ENCODE measurements at regions not wholly inside any gene's neighbourhood (a gene's known extent, or its start where the extent isn't known, plus 50 kb on each side); places are given as distances from the start of the nearest gene placed in this dataset.

- POLR2A ChIA-PET = no interaction called here
- H3K36me3 Mint-ChIP-seq = no peaks in the 10 kb centered on the region
- H3K27ac Mint-ChIP-seq = no peak overlapping the region
- DNase-seq (no peak), ATAC-seq (ENCODE audit: low read depth) (no peak)
- peaks cover 10% of the 10 kb centered on the region for H3K9me3 Mint-ChIP-seq
- no peaks in the 10 kb centered on the region for H3K27me3 Mint-ChIP-seq
- H3K4me3 Mint-ChIP-seq = no peak overlapping the region
- H3K4me1 Mint-ChIP-seq = no peaks in the 10 kb centered on the region
These were observed 210.1 kb downstream of the CDH9 start for GRCh38 chr5:26828294-26828693.

GRCh38 chr5:26813235-26813634 lies 225.2 kb downstream of the CDH9 start:
- no peak overlapping the region for H3K4me3 Mint-ChIP-seq
- POLR2A ChIA-PET = no interaction called here
- H3K27ac Mint-ChIP-seq = no peak overlapping the region
- H3K9me3 Mint-ChIP-seq = peaks cover 10% of the 10 kb centered on the region
- no peaks in the 10 kb centered on the region for H3K4me1 Mint-ChIP-seq
- H3K27me3 Mint-ChIP-seq = no peaks in the 10 kb centered on the region
- DNase-seq (no peak), ATAC-seq (ENCODE audit: low read depth) (no peak)
- H3K36me3 Mint-ChIP-seq = no peaks in the 10 kb centered on the region

GRCh38 chr5:26812714-26813113 lies 225.7 kb downstream of the CDH9 start:
- Mint-ChIP-seq H3K27ac (no peak overlapping the region), H3K9me3 (peaks cover 10% of the 10 kb centered on the region), H3K4me3 (no peak overlapping the region), H3K4me1 (no peaks in the 10 kb centered on the region), H3K36me3 (no peaks in the 10 kb centered on the region), H3K27me3 (no peaks in the 10 kb centered on the region)
- POLR2A ChIA-PET = no interaction called here
- DNase-seq (no peak), ATAC-seq (ENCODE audit: low read depth) (no peak)

- no peak for DNase-seq
- POLR2A ChIA-PET = no interaction called here
These were observed 230.9 kb downstream of the CDH9 start for GRCh38 chr5:26807231-26808199.

DNA sequence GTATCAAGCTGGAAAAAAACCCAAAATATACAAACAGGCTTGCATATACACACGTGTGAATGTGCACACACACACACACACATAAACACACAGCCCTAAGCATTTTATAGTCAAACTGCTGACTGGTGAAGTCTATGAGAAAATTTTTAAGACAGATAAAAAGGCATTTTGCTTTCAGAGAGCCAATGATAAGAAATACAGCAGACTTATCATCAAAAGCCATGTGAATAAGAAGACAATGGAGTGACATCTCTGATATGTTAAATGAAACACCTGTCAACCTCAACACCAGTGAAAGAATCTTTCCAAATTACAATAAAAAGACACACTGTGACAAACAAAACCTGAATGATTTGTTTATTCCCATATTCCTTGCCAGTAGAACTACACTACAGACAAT lies 233.3 kb downstream of the CDH9 start:
- H3K4me3 Mint-ChIP-seq = no peak overlapping the region
- no peaks in the 10 kb centered on the region for H3K9me3 Mint-ChIP-seq
- ATAC-seq (ENCODE audit: low read depth) (no peak), DNase-seq (no peak)
- no peaks in the 10 kb centered on the region for H3K36me3 Mint-ChIP-seq
- no peaks in the 10 kb centered on the region for H3K27me3 Mint-ChIP-seq
- no peak overlapping the region for H3K27ac Mint-ChIP-seq
- no peaks in the 10 kb centered on the region for H3K4me1 Mint-ChIP-seq
- POLR2A ChIA-PET = no interaction called here

More at GRCh38 chr5:26807231-26808199, 230.9 kb downstream of the CDH9 start:
- Mint-ChIP-seq H3K36me3 (no peaks in the 10 kb centered on the region), H3K27me3 (no peaks in the 10 kb centered on the region), H3K27ac (no peak overlapping the region), H3K9me3 (peaks cover under 1% of the 10 kb centered on the region), H3K4me1 (no peaks in the 10 kb centered on the region), H3K4me3 (no peak overlapping the region)
- ATAC-seq (ENCODE audit: low read depth) = no peak

DNA sequence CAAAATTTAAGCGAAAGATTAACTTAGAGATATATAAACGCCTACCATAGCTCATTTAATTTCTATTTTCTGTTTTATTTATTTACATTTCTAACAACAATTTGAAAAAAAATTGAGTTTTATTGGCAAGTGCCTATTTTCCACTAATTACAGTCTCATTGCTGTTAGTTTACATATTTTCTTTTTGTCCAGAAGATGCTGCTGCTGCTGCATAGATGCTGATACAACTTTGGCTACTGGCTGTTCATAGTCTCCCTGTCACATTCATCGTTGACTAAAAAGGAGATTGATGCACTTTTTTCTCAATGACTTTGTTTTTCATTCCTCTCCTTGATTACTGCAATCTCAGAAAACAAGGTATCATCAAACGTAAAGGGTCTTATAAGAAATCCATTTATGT lies 235.4 kb downstream of the CDH9 start:
- ATAC-seq (ENCODE audit: low read depth) = no peak
- no peaks in the 10 kb centered on the region for H3K9me3 Mint-ChIP-seq
- no peaks in the 10 kb centered on the region for H3K4me1 Mint-ChIP-seq
- H3K27ac Mint-ChIP-seq = no peak overlapping the region
- DNase-seq = no peak
- H3K4me3 Mint-ChIP-seq = no peak overlapping the region
- no peaks in the 10 kb centered on the region for H3K36me3 Mint-ChIP-seq
- POLR2A ChIA-PET = no interaction called here
- H3K27me3 Mint-ChIP-seq = no peaks in the 10 kb centered on the region

- no peak overlapping the region for H3K4me3 Mint-ChIP-seq
- H3K4me1 Mint-ChIP-seq = no peaks in the 10 kb centered on the region
- H3K36me3 Mint-ChIP-seq = no peaks in the 10 kb centered on the region
- DNase-seq (no peak), ATAC-seq (ENCODE audit: low read depth) (no peak)
- POLR2A ChIA-PET = no interaction called here
- no peak overlapping the region for H3K27ac Mint-ChIP-seq
- no peaks in the 10 kb centered on the region for H3K27me3 Mint-ChIP-seq
- peaks cover 6% of the 10 kb centered on the region for H3K9me3 Mint-ChIP-seq
These were observed 247.0 kb downstream of the CDH9 start for GRCh38 chr5:26791433-26791832.

- H3K27ac Mint-ChIP-seq = no peak overlapping the region
- peaks cover 6% of the 10 kb centered on the region for H3K9me3 Mint-ChIP-seq
- POLR2A ChIA-PET = no interaction called here
- no peak overlapping the region for H3K4me3 Mint-ChIP-seq
- DNase-seq = no peak
- H3K27me3 Mint-ChIP-seq = no peaks in the 10 kb centered on the region
- H3K36me3 Mint-ChIP-seq = no peaks in the 10 kb centered on the region
- H3K4me1 Mint-ChIP-seq = no peaks in the 10 kb centered on the region
- ATAC-seq (ENCODE audit: low read depth) = no peak
These were observed 247.4 kb downstream of the CDH9 start for GRCh38 chr5:26791021-26791420.

- POLR2A ChIA-PET = no interaction called here
- ATAC-seq (ENCODE audit: low read depth) (no peak), DNase-seq (no peak)
- Mint-ChIP-seq H3K36me3 (no peaks in the 10 kb centered on the region), H3K4me3 (no peak overlapping the region), H3K9me3 (peaks cover 5% of the 10 kb centered on the region), H3K27me3 (no peaks in the 10 kb centered on the region), H3K4me1 (no peaks in the 10 kb centered on the region), H3K27ac (no peak overlapping the region)
These were observed 275.2 kb downstream of the CDH9 start for GRCh38 chr5:26763215-26763614.

DNA sequence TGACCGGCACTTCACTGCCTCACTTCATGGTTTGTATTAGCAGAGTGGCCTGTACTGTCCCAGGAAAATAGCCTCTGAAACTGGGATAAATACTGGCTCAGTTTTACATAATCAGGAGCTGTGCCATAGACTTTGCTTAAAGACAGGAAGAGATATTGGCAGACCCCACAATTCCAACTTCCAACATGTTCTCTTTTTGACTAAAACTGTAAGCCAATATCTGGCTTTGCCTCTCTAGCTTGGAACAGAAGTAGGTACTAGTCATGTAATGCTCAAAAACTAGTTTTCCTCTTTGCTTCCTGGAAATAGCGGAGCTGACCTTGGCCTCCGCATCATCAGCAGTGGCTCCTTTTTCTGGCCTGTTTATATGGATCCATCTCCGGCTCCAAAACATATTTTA lies 276.9 kb downstream of the CDH9 start:
- Mint-ChIP-seq H3K9me3 (peaks cover 3% of the 10 kb centered on the region), H3K4me1 (no peaks in the 10 kb centered on the region), H3K36me3 (no peaks in the 10 kb centered on the region), H3K27ac (no peak overlapping the region), H3K4me3 (no peak overlapping the region), H3K27me3 (no peaks in the 10 kb centered on the region)
- DNase-seq = no peak
- ATAC-seq (ENCODE audit: low read depth) = no peak
- POLR2A ChIA-PET = no interaction called here

DNA sequence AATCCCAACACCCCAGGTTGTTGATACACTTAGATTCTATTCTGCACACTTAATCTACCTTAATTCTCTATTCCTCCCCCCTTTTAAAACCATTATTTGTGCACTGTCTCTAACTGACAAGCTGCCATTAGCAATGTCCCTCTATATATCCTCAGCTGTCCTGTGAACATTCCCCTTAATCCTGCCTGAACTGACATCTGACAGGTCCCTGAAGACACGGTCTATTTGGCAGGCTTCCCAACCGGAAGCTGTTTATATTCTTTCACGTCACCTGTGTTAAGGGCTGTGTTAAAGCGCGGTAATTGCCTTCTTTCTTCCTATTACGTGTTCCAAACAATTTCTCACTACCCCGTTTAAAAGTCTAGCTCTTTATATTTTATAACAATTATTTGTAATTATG lies 277.3 kb downstream of the CDH9 start:
- Mint-ChIP-seq H3K4me3 (no peak overlapping the region), H3K27me3 (no peaks in the 10 kb centered on the region)
- POLR2A ChIA-PET = no interaction called here

GRCh38 chr5:26757941-26758340 lies 280.4 kb downstream of the CDH9 start:
- no peak for DNase-seq
- no peaks in the 10 kb centered on the region for H3K27me3 Mint-ChIP-seq
- no peaks in the 10 kb centered on the region for H3K36me3 Mint-ChIP-seq
- no peak for ATAC-seq (ENCODE audit: low read depth)
- no peak overlapping the region for H3K4me3 Mint-ChIP-seq
- POLR2A ChIA-PET = no interaction called here
- H3K4me1 Mint-ChIP-seq = no peaks in the 10 kb centered on the region
- peaks cover 2% of the 10 kb centered on the region for H3K9me3 Mint-ChIP-seq
- H3K27ac Mint-ChIP-seq = no peak overlapping the region

More for the DNA sequence above, 277.3 kb downstream of the CDH9 start:
- ATAC-seq (ENCODE audit: low read depth) (no peak), DNase-seq (no peak)
- H3K9me3 Mint-ChIP-seq = peaks cover 3% of the 10 kb centered on the region
- no peaks in the 10 kb centered on the region for H3K4me1 Mint-ChIP-seq
- H3K27ac Mint-ChIP-seq = no peak overlapping the region
- no peaks in the 10 kb centered on the region for H3K36me3 Mint-ChIP-seq

- Mint-ChIP-seq H3K36me3 (no peaks in the 10 kb centered on the region), H3K27ac (no peak overlapping the region), H3K4me3 (no peak overlapping the region), H3K27me3 (no peaks in the 10 kb centered on the region), H3K9me3 (peaks cover 2% of the 10 kb centered on the region), H3K4me1 (no peaks in the 10 kb centered on the region)
- ATAC-seq (ENCODE audit: low read depth) = no peak
- no peak for DNase-seq
- POLR2A ChIA-PET = no interaction called here
These were observed 288.6 kb downstream of the CDH9 start for GRCh38 chr5:26749829-26750228.

DNA sequence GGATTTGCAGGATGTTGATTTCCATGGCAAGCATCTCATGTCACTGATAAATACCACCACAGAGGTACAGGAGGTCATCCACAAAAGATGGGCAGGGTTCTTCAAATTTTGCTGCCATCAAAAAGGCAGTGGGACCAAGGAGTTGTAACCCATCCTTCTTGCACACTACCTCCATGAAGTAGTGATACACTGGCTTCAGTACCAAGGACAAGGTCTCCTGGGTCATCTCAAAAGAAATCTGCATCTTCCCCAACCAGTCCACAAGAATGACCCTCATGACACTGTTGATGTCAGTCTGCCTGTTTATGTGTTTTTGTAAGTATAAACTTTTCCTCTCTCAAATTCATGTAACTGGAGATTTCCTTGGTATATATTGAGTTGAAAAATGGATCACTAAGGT lies 298.2 kb downstream of the CDH9 start:
- Mint-ChIP-seq H3K4me1 (no peaks in the 10 kb centered on the region), H3K4me3 (no peak overlapping the region), H3K36me3 (no peaks in the 10 kb centered on the region), H3K27me3 (no peaks in the 10 kb centered on the region), H3K27ac (no peak overlapping the region), H3K9me3 (no peaks in the 10 kb centered on the region)
- POLR2A ChIA-PET = no interaction called here
- DNase-seq (no peak), ATAC-seq (ENCODE audit: low read depth) (no peak)
